ENCODE measurements at regions not wholly inside any gene's neighbourhood (a gene's known extent, or its start where the extent isn't known, plus 50 kb on each side); places are given as distances from the start of the nearest gene placed in this dataset.

GRCh38 chr17:65457183-65457582, 104.3 kb downstream of the AXIN2 start:
- no peak for TF ChIP-seq CTCF (IDR thresholded peaks at IDR 0.05)
- no peak for TF ChIP-seq POLR2A (IDR thresholded peaks at IDR 0.05)
